Dermis microvascular lymphatic vessel endothelial cell (primary cell): ENCODE measurements at regions not wholly inside any gene's neighbourhood (a gene's known extent, or its start where the extent isn't known, plus 50 kb on each side); places are given as distances from the start of the nearest gene placed in this dataset.

Source experiments
- DNase-seq, 2 donors: peaks; one replicate each; pipeline versions ENCODE4 v3.0.0 to v3.0.0-alpha.2; 2010; ENCODE audit warnings: low read depth in 2 of 2

- no peak for DNase-seq
Measured at GRCh38 chr6:169955731-169956437, 204.5 kb downstream of the ERMARD start.

GRCh38 chr6:169954977-169955376 lies 203.6 kb downstream of the ERMARD start:
- no peak for DNase-seq

GRCh38 chr6:169953686-169954085 lies 202.3 kb downstream of the ERMARD start:
- DNase-seq: no peak

- peak in 1 of 2 donors; percentile 12 for DNase-seq
Measured at GRCh38 chr6:169950558-169950957, 199.1 kb downstream of the ERMARD start.

- no peak for DNase-seq
Measured at GRCh38 chr6:169949511-169950097, 198.2 kb downstream of the ERMARD start.

GRCh38 chr6:169946971-169947370 lies 195.5 kb downstream of the ERMARD start:
- DNase-seq: no peak

- DNase-seq: no peak
Measured at GRCh38 chr6:169945117-169945516, 193.7 kb downstream of the ERMARD start.

GRCh38 chr6:169944415-169944814 lies 193.0 kb downstream of the ERMARD start:
- DNase-seq: peak; percentile 57 to 60

- DNase-seq: no peak
Measured at GRCh38 chr6:169944061-169944337, 192.6 kb downstream of the ERMARD start.

- no peak for DNase-seq
Measured at GRCh38 chr6:169943241-169944060, 192.0 kb downstream of the ERMARD start.

- DNase-seq: no peak
Measured at GRCh38 chr6:169942173-169942572, 190.8 kb downstream of the ERMARD start.

GRCh38 chr6:169940481-169941271 lies 189.3 kb downstream of the ERMARD start:
- no peak for DNase-seq

GRCh38 chr6:169939554-169940164 lies 188.2 kb downstream of the ERMARD start:
- no peak for DNase-seq

GRCh38 chr6:169938731-169939130 lies 187.3 kb downstream of the ERMARD start:
- DNase-seq: no peak

GRCh38 chr6:169938262-169938701 lies 186.9 kb downstream of the ERMARD start:
- no peak for DNase-seq

GRCh38 chr6:169937389-169938261 lies 186.2 kb downstream of the ERMARD start:
- DNase-seq: no peak

- no peak for DNase-seq
Measured at GRCh38 chr6:169936355-169936975, 185.0 kb downstream of the ERMARD start.

GRCh38 chr6:169935861-169936260 lies 184.4 kb downstream of the ERMARD start:
- DNase-seq: no peak

- DNase-seq: peak; percentile 88 to 89
Measured at GRCh38 chr6:169935348-169935718, 183.9 kb downstream of the ERMARD start.
